Osteoblast (primary cell): ENCODE measurements at regions not wholly inside any gene's neighbourhood (a gene's known extent, or its start where the extent isn't known, plus 50 kb on each side); places are given as distances from the start of the nearest gene placed in this dataset.

Experiments
- DNase-seq: peaks from one replicate; pipeline ENCODE4 v3.0.0; 2011; ENCODE audit warnings: low spot score, mixed read lengths; ENCODE audit not compliant: insufficient read length; ENCODE audit errors: missing footprints
- H2AFZ ChIP-seq: 2 replicates; pipeline ENCODE4 v1.6.0; 2011; ENCODE audit warnings: mild to moderate bottlenecking, low read length
- H3K27ac ChIP-seq: 2 replicates; pipeline ENCODE4 v1.5.1; 2011; ENCODE audit warnings: mild to moderate bottlenecking, low read depth, low read length, moderate library complexity
- H3K27me3 ChIP-seq: 2 replicates; pipeline ENCODE4 v1.6.0; 2012; ENCODE audit warnings: mild to moderate bottlenecking, control low read depth, inconsistent platforms, low read length, moderate library complexity; ENCODE audit not compliant: insufficient read depth
- H3K36me3 ChIP-seq: 2 replicates; pipeline ENCODE4 v1.5.1; 2011; ENCODE audit warnings: mild to moderate bottlenecking, low read length, control low read depth, moderate library complexity; ENCODE audit not compliant: insufficient read depth
- H3K4me1 ChIP-seq: 2 replicates; pipeline ENCODE4 v1.5.1; 2011; ENCODE audit warnings: mild to moderate bottlenecking, low read length, control low read depth, moderate library complexity; ENCODE audit not compliant: insufficient read depth
- H3K4me2 ChIP-seq: 2 replicates; pipeline ENCODE4 v1.6.0; 2011; ENCODE audit warnings: mild to moderate bottlenecking, low read length; ENCODE audit not compliant: insufficient read depth
- H3K4me3 ChIP-seq: fragments of 200-600 bp; sonication (generic); 3 replicates; pipeline ENCODE4 v1.5.1; 2012; ENCODE audit warnings: mild to moderate bottlenecking, low read length, inconsistent platforms; ENCODE audit not compliant: insufficient read depth
- H3K79me2 ChIP-seq: 2 replicates; pipeline ENCODE4 v1.6.0; 2012; ENCODE audit warnings: mild to moderate bottlenecking, low read length, control low read depth, inconsistent platforms; ENCODE audit not compliant: insufficient read depth
- H3K9me3 ChIP-seq: 2 replicates; pipeline ENCODE4 v1.5.1; 2011; ENCODE audit warnings: low read depth, low read length, control low read depth
- H4K20me1 ChIP-seq: 2 replicates; pipeline ENCODE4 v1.6.0; 2012; ENCODE audit warnings: mild to moderate bottlenecking, low read length, control low read depth; ENCODE audit not compliant: insufficient read depth
- TF ChIP-seq, protein P1 (sequence below): IDR thresholded peaks from 2 replicates; pipeline ENCODE4 v1.5.1; 2011; ENCODE audit warnings: mild to moderate bottlenecking, low read depth, low read length, moderate library complexity; ENCODE audit errors: extremely low read depth

DNA sequence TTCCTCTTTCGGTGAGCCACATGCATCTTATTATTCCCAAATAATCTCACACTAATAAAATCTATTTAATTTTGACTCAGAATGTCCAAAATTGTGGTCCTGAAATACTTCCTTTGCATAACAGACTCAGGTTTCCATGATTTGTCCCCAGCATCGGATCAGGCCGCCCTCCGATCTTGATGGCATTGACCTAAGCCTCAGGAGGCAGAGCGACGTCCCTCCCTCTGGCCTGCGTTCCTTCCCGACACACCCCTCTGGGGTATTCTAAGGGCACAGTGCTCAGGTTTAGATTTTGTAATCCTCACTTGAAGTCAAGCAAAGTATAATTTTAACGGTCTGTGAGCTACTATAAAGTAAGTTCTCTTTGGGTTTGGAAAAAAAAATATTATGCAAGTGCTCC, 857.7 kb downstream of the GALR1 start:
- H3K9me3 ChIP-seq: peaks cover 10% of the 10 kb centered on the region
- no peaks in the 10 kb centered on the region for H3K79me2 ChIP-seq
- no peak overlapping the region for H3K4me2 ChIP-seq
- H3K4me3 ChIP-seq: no peak overlapping the region
- no peaks in the 10 kb centered on the region for H3K36me3 ChIP-seq
- no peak overlapping the region for H2AFZ ChIP-seq
- no peaks in the 10 kb centered on the region for H3K27me3 ChIP-seq
- no peak for DNase-seq
- H3K27ac ChIP-seq: no peak overlapping the region
- TF ChIP-seq, protein P1, sequence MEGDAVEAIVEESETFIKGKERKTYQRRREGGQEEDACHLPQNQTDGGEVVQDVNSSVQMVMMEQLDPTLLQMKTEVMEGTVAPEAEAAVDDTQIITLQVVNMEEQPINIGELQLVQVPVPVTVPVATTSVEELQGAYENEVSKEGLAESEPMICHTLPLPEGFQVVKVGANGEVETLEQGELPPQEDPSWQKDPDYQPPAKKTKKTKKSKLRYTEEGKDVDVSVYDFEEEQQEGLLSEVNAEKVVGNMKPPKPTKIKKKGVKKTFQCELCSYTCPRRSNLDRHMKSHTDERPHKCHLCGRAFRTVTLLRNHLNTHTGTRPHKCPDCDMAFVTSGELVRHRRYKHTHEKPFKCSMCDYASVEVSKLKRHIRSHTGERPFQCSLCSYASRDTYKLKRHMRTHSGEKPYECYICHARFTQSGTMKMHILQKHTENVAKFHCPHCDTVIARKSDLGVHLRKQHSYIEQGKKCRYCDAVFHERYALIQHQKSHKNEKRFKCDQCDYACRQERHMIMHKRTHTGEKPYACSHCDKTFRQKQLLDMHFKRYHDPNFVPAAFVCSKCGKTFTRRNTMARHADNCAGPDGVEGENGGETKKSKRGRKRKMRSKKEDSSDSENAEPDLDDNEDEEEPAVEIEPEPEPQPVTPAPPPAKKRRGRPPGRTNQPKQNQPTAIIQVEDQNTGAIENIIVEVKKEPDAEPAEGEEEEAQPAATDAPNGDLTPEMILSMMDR: no peak
- H4K20me1 ChIP-seq: no peaks in the 10 kb centered on the region
- H3K4me1 ChIP-seq: no peaks in the 10 kb centered on the region

DNA sequence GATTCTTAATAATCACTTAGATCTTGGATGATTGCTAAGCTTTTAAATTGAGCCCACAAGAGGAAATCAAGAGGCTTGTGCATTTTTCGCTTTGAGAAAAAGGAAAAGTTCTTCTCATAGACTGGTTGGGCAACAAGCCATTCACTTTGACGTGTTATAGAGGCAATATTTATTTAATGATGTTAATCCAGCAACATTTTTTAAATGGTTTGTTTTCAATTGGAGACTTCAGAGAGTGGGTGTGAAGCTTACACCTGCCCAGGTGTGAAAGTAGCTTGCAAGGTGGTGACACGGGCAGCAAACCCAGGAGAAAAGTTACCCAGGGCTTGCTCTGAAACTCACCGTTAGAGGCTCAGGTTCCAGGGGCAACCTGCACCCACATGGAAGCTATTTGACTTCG, 858.9 kb downstream of the GALR1 start:
- Histone ChIP-seq H3K4me2 (no peak overlapping the region), H3K9me3 (peaks cover 10% of the 10 kb centered on the region)

DNA sequence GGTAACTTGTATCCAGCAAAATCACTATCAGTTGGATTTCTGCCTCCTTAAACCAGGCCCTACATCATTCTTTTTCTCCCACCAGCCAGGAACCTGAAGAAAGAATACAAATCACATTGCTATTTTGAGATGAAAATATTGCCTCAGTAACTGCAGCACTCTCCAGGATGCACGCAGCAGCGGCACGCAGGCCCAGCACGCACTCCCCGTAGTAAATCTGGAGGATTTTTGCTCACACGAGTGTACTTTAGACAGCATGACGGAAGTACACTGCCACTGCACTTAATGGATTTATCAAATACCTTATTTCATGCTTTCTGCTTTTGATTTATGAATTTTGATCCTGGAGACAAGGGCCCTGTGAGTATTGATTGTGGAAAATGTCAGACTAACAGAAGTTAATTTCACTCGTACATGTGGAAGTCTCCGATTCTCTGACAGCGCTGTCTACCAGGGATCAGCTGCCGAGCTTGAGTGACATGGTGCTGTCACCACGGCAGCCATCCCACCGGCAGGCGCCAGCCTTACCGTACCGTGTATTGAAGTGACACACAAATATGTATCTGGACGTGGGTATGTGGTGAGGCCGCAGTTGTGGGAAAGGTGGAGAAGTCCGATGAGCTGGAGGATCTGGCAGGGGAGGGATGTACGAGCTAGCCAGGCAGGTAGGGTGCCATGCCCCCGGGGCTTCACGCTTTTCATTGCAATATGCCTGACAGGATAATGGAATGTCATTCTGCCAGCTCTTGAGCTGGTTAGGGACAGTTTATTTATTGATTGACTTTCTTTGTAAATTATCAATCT, 863.7 kb downstream of the GALR1 start:
- Histone ChIP-seq H3K36me3 (no peaks in the 10 kb centered on the region), H3K79me2 (no peaks in the 10 kb centered on the region), H2AFZ (no peak overlapping the region), H4K20me1 (no peaks in the 10 kb centered on the region), H3K4me3 (no peak overlapping the region), H3K9me3 (peaks cover 5% of the 10 kb centered on the region), H3K4me2 (no peak overlapping the region), H3K27ac (no peak overlapping the region), H3K27me3 (no peaks in the 10 kb centered on the region), H3K4me1 (no peaks in the 10 kb centered on the region)
- DNase-seq: no peak
- TF ChIP-seq, protein P1: no peak

More for the DNA sequence above, 858.9 kb downstream of the GALR1 start:
- Histone ChIP-seq H3K36me3 (no peaks in the 10 kb centered on the region), H3K27me3 (no peaks in the 10 kb centered on the region), H3K27ac (no peak overlapping the region), H3K4me3 (no peak overlapping the region), H2AFZ (no peak overlapping the region), H3K4me1 (no peaks in the 10 kb centered on the region), H4K20me1 (no peaks in the 10 kb centered on the region), H3K79me2 (no peaks in the 10 kb centered on the region)
- no peak for DNase-seq
- TF ChIP-seq, protein P1: no peak

DNA sequence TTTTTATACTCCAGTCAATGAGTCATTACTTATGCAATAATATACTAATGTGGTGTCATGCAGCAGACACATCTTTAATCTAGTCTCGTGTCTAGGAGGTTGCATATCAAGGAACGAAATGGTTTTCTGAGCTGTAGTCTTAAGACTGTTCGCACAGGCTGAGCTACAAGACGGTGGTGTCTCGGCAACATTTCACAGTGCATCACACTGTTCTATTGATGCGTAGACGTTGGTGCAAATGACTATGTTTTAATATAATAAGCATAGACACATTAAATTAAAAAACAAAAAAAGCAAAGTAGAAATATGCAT, 864.2 kb downstream of the GALR1 start:
- Histone ChIP-seq H2AFZ (no peak overlapping the region), H3K4me3 (no peak overlapping the region), H3K27ac (no peak overlapping the region), H3K4me2 (no peak overlapping the region), H3K9me3 (peaks cover 2% of the 10 kb centered on the region), H3K27me3 (no peaks in the 10 kb centered on the region), H4K20me1 (no peaks in the 10 kb centered on the region), H3K79me2 (no peaks in the 10 kb centered on the region), H3K4me1 (no peaks in the 10 kb centered on the region), H3K36me3 (no peaks in the 10 kb centered on the region)
- DNase-seq: no peak
- TF ChIP-seq, protein P1: no peak
